ENCODE measurements at regions not wholly inside any gene's neighbourhood (a gene's known extent, or its start where the extent isn't known, plus 50 kb on each side); places are given as distances from the start of the nearest gene placed in this dataset.

- DNase-seq (ENCODE audit: low spot score): no peak
- TF ChIP-seq CTCF (IDR thresholded peaks at IDR 0.05): no peak
- Histone ChIP-seq H3K4me3 (no peak overlapping the region), H3K27ac (no peak overlapping the region)
These were observed 904.3 kb downstream of the DIAPH3 start for GRCh38 chr13:59259165-59260000.

GRCh38 chr13:59261928-59262488 is 901.7 kb downstream of the DIAPH3 start:
- DNase-seq (ENCODE audit: low spot score): no peak
- Histone ChIP-seq H3K4me3 (no peak overlapping the region), H3K27ac (no peak overlapping the region)
- no peak for TF ChIP-seq CTCF (IDR thresholded peaks at IDR 0.05)

- no peak for TF ChIP-seq CTCF (IDR thresholded peaks at IDR 0.05)
- H3K27ac ChIP-seq: no peak overlapping the region
- no peak overlapping the region for H3K4me3 ChIP-seq
- DNase-seq (ENCODE audit: low spot score): no peak
These were observed 900.2 kb downstream of the DIAPH3 start for GRCh38 chr13:59263531-59263930.

- no peak for DNase-seq (ENCODE audit: low spot score)
- Histone ChIP-seq H3K27ac (no peak overlapping the region), H3K4me3 (no peak overlapping the region)
- no peak for TF ChIP-seq CTCF (IDR thresholded peaks at IDR 0.05)
These were observed 897.2 kb downstream of the DIAPH3 start for GRCh38 chr13:59266478-59267063.

GRCh38 chr13:59269476-59269875 is 894.3 kb downstream of the DIAPH3 start:
- Histone ChIP-seq H3K4me3 (no peak overlapping the region), H3K27ac (no peak overlapping the region)
- TF ChIP-seq CTCF (IDR thresholded peaks at IDR 0.05): no peak
- no peak for DNase-seq (ENCODE audit: low spot score)

GRCh38 chr13:59270327-59270726 is 893.4 kb downstream of the DIAPH3 start:
- TF ChIP-seq CTCF (IDR thresholded peaks at IDR 0.05): no peak
- no peak for DNase-seq (ENCODE audit: low spot score)
- Histone ChIP-seq H3K4me3 (no peak overlapping the region), H3K27ac (no peak overlapping the region)
